A673 (cell line): ENCODE measurements at regions not wholly inside any gene's neighbourhood (a gene's known extent, or its start where the extent isn't known, plus 50 kb on each side); places are given as distances from the start of the nearest gene placed in this dataset.

Experiments
- BruUV-seq: library from RNA; stranded (reverse); fragments of 400-500 nt; replicated peaks from 2 replicates; lab custom pipeline; 2021; lab: Mats Ljungman, UMichigan
- CTCF ChIA-PET: fragments of 300-600 bp; sonication (Branson Sonifier 250); formaldehyde crosslinking; loops from one replicate; lab custom pipeline; 2022; ENCODE audit warnings: antibody characterized with exemption; lab: Charles Lee
- POLR2A ChIA-PET: fragments of 300-600 bp; sonication (Branson Sonifier 250); formaldehyde crosslinking; loops from one replicate; lab custom pipeline; 2022; ENCODE audit warnings: antibody characterized with exemption; ENCODE audit not compliant: low non-redundant PET; lab: Charles Lee
- DNase-seq: peaks from one replicate; pipeline ENCODE4 v3.0.0-alpha.2; 2015; ENCODE audit warnings: low spot score
- H3K27ac ChIP-seq: fragments of 200-600 bp; sonication (generic); 2 replicates; pipeline ENCODE4 v1.5.1; 2016; ENCODE audit warnings: mixed run types, low read depth, mild to moderate bottlenecking, mixed read lengths, antibody characterized with exemption, low read length; ENCODE audit not compliant: poor library complexity, severe bottlenecking
- H3K27me3 ChIP-seq: fragments of 200-600 bp; sonication (generic); replicated peaks from 2 replicates; pipeline ENCODE4 v1.6.1; 2017; ENCODE audit warnings: mixed run types, low read depth, mild to moderate bottlenecking, mixed read lengths, antibody characterized with exemption, low read length; ENCODE audit not compliant: insufficient read depth, poor library complexity
- H3K36me3 ChIP-seq: fragments of 200-600 bp; sonication (generic); 2 replicates; pipeline ENCODE4 v1.6.1; 2016; ENCODE audit warnings: mixed run types, mild to moderate bottlenecking, mixed read lengths, antibody characterized with exemption, low read length; ENCODE audit not compliant: insufficient read depth, poor library complexity, severe bottlenecking
- H3K4me1 ChIP-seq: fragments of 200-600 bp; sonication (generic); 2 replicates; pipeline ENCODE4 v1.6.1; 2017; ENCODE audit warnings: mixed run types, mild to moderate bottlenecking, mixed read lengths, antibody characterized with exemption, low read length; ENCODE audit not compliant: insufficient read depth, poor library complexity, severe bottlenecking
- H3K4me3 ChIP-seq: fragments of 200-600 bp; sonication (generic); 2 replicates; pipeline ENCODE4 v1.5.1; 2016; ENCODE audit warnings: low read depth, mixed run types, mild to moderate bottlenecking, mixed read lengths, low read length; ENCODE audit not compliant: poor library complexity, severe bottlenecking
- H3K9me3 ChIP-seq: fragments of 200-600 bp; sonication (generic); 2 replicates; pipeline ENCODE4 v1.6.1; 2016; ENCODE audit warnings: mixed run types, low read depth, mild to moderate bottlenecking, mixed read lengths, antibody characterized with exemption, low read length; ENCODE audit not compliant: poor library complexity, severe bottlenecking
- EZH2 ChIP-seq: fragments of 200-600 bp; sonication (generic); IDR thresholded peaks from 2 replicates; pipeline ENCODE4 v1.6.1; 2017; ENCODE audit warnings: borderline replicate concordance, low read depth, mild to moderate bottlenecking, mixed read lengths, antibody characterized with exemption, low read length; ENCODE audit not compliant: poor library complexity, severe bottlenecking
- intact Hi-C: fragments of 100-400 bp; cut with micrococcal nuclease; formaldehyde crosslinking; loops from one replicate; pipeline ENCODE4 v1.10.0; 2022; ENCODE audit not compliant: unreplicated experiment
- TF ChIP-seq, protein P1 (sequence below): fragments of 300-800, 200-600 bp; sonication (generic); conservative IDR thresholded peaks from 2 replicates; pipeline ENCODE4 v1.5.1; 2017; ENCODE audit warnings: low read depth, mild to moderate bottlenecking, antibody characterized with exemption, low read length, moderate library complexity, mixed read lengths

DNA sequence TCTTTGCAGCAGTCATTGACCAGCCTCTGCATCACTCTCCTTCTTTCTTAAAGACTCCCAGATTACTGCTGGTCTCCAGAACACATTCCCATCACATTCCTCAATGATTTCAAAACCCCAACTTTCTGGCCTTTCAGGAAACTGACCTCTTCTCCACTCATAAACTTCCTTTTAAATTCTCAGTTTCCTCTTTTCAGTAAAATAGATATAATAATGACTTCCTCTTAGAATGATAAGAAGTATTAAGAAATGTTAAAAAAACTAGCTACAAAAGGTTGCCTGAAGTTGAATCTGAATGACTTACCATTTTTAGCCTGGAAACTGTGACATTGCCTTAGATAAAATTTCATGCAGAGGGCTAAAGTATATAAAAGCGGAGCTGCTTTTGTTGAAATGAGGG lies 239.3 kb downstream of the OGFRL1 start:
- CTCF ChIA-PET: no interaction called here
- no peaks in the 10 kb centered on the region for H3K9me3 ChIP-seq
- no peaks in the 10 kb centered on the region for H3K36me3 ChIP-seq
- no TSS peak for BruUV-seq
- TF ChIP-seq, protein P1, sequence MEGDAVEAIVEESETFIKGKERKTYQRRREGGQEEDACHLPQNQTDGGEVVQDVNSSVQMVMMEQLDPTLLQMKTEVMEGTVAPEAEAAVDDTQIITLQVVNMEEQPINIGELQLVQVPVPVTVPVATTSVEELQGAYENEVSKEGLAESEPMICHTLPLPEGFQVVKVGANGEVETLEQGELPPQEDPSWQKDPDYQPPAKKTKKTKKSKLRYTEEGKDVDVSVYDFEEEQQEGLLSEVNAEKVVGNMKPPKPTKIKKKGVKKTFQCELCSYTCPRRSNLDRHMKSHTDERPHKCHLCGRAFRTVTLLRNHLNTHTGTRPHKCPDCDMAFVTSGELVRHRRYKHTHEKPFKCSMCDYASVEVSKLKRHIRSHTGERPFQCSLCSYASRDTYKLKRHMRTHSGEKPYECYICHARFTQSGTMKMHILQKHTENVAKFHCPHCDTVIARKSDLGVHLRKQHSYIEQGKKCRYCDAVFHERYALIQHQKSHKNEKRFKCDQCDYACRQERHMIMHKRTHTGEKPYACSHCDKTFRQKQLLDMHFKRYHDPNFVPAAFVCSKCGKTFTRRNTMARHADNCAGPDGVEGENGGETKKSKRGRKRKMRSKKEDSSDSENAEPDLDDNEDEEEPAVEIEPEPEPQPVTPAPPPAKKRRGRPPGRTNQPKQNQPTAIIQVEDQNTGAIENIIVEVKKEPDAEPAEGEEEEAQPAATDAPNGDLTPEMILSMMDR: no peak
- TF ChIP-seq EZH2: no peak
- no peak overlapping the region for H3K27ac ChIP-seq
- intact Hi-C loops: no loop called here
- DNase-seq: no peak
- H3K27me3 ChIP-seq: no peaks in the 10 kb centered on the region
- POLR2A ChIA-PET: no interaction called here
- no peak overlapping the region for H3K4me3 ChIP-seq
- no peaks in the 10 kb centered on the region for H3K4me1 ChIP-seq

DNA sequence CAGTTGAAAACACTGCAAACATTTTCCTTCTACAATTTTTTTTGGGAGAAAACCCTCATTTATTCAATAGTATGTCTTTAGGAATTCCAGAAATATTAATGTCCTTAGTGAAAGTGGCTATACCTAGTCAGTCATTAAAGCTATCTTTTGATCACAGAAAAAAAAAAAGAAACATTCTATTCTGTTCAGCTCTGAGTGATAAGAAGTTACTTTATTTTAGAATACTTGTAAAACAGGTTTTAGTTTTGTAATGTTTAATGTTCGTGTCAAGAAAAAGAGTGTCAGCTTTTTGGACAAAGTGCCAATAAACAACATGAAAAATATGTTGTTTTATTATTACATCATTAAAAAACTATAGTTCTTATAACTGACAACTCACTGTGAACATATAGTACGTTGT lies 240.4 kb downstream of the OGFRL1 start:
- ChIA-PET CTCF (no interaction called here), POLR2A (no interaction called here)
- no peak for TF ChIP-seq EZH2
- TF ChIP-seq, protein P1: no peak
- H3K27ac ChIP-seq: no peak overlapping the region
- no peak overlapping the region for H3K4me3 ChIP-seq
- DNase-seq: no peak
- intact Hi-C loops: no loop called here
- H3K36me3 ChIP-seq: no peaks in the 10 kb centered on the region
- H3K27me3 ChIP-seq: no peaks in the 10 kb centered on the region
- BruUV-seq: no TSS peak
- H3K9me3 ChIP-seq: no peaks in the 10 kb centered on the region
- no peaks in the 10 kb centered on the region for H3K4me1 ChIP-seq

DNA sequence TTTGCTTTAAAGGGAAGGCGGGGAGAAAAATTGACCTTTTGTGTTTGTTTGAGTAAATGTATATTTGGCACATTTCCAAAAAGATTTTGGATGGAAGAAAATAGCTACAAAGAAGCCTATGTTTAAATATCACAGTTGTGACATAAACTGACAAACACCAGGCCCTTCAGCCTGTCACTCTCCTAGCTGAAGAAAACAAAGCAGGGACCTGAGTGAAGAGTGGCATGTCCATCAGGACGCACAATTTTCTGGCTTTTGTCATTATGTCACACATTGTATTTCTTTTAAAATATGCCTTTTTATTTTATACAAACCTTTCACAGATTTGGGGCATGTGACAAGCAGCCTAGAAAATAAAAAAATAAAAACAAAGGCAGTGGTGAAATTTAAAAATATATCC lies 241.2 kb downstream of the OGFRL1 start:
- POLR2A ChIA-PET: no interaction called here
- no peak overlapping the region for H3K27ac ChIP-seq
- no peak overlapping the region for H3K4me3 ChIP-seq
- no peaks in the 10 kb centered on the region for H3K27me3 ChIP-seq
- no peaks in the 10 kb centered on the region for H3K36me3 ChIP-seq
- no peaks in the 10 kb centered on the region for H3K9me3 ChIP-seq
- no peak for TF ChIP-seq EZH2
- TF ChIP-seq, protein P1: no peak
- CTCF ChIA-PET: no interaction called here
- H3K4me1 ChIP-seq: no peaks in the 10 kb centered on the region
- intact Hi-C loops: loop anchor here (5.0 kb wide), 1 partner anchor 1798 kb away; no protein-coding TSS in a partner anchor
- DNase-seq: no peak
- BruUV-seq: no TSS peak
